ENCODE measurements at regions not wholly inside any gene's neighbourhood (a gene's known extent, or its start where the extent isn't known, plus 50 kb on each side); places are given as distances from the start of the nearest gene placed in this dataset.
"Not testable (repeated sequence)": the region's sequence is repeated elsewhere in the genome, so short reads cannot be mapped to it uniquely, and the experiment has no call there.

- in situ Hi-C loops (cut with HindIII; ENCODE audit: low pct_ligation_motif_present, low pct_unique_long_range_greater_than_20kb, low sequenced_read_pairs), result no loop called here
- no peak for DNase-seq
Observed at GRCh38 chr2:185979546-185980071, 241.0 kb downstream of the FSIP2 start.

GRCh38 chr2:185980944-185981343 lies 242.3 kb downstream of the FSIP2 start:
- in situ Hi-C loops (cut with HindIII; ENCODE audit: low pct_ligation_motif_present, low pct_unique_long_range_greater_than_20kb, low sequenced_read_pairs), result no loop called here
- no peak for DNase-seq

DNA sequence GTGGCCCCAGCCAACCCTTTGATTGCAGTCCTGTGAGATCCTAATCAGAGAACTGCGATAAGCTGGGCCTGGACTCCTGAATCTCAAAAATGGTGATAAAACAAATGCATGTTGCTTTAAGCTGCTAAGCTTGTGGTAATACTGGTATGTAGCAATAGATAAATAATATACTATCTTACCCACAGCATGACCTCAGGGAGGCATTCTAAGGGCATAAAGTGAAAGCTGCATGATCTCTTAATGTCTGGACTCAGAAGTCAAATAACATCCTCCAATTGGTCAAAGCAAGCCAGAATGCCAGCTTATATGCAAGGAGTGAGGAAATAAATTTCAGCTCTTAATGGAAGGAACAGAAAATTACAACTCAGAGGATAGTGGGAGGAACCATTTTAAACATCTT lies 246.1 kb downstream of the FSIP2 start:
- DNase-seq, result no peak
- in situ Hi-C loops (cut with HindIII; ENCODE audit: low pct_ligation_motif_present, low pct_unique_long_range_greater_than_20kb, low sequenced_read_pairs), result no loop called here

GRCh38 chr2:185988907-185989306 lies 250.3 kb downstream of the FSIP2 start:
- in situ Hi-C loops (cut with HindIII; ENCODE audit: low pct_ligation_motif_present, low pct_unique_long_range_greater_than_20kb, low sequenced_read_pairs); DNase-seq: not testable (repeated sequence)

- in situ Hi-C loops (cut with HindIII; ENCODE audit: low pct_ligation_motif_present, low pct_unique_long_range_greater_than_20kb, low sequenced_read_pairs), result no loop called here
- DNase-seq, result no peak
Observed at GRCh38 chr2:185990861-185991525, 252.4 kb downstream of the FSIP2 start.

GRCh38 chr2:185998562-185999070 lies 260.0 kb downstream of the FSIP2 start:
- in situ Hi-C loops (cut with HindIII; ENCODE audit: low pct_ligation_motif_present, low pct_unique_long_range_greater_than_20kb, low sequenced_read_pairs), result no loop called here
- no peak for DNase-seq

- in situ Hi-C loops (cut with HindIII; ENCODE audit: low pct_ligation_motif_present, low pct_unique_long_range_greater_than_20kb, low sequenced_read_pairs), result no loop called here
- no peak for DNase-seq
Observed at GRCh38 chr2:186009341-186009740, 270.7 kb downstream of the FSIP2 start.

- DNase-seq, result no peak
- in situ Hi-C loops (cut with HindIII; ENCODE audit: low pct_ligation_motif_present, low pct_unique_long_range_greater_than_20kb, low sequenced_read_pairs), result no loop called here
Observed at GRCh38 chr2:186017278-186017677, 278.7 kb downstream of the FSIP2 start.

- DNase-seq, result no peak
- in situ Hi-C loops (cut with HindIII; ENCODE audit: low pct_ligation_motif_present, low pct_unique_long_range_greater_than_20kb, low sequenced_read_pairs), result no loop called here
Observed at GRCh38 chr2:186024921-186025320, 286.3 kb downstream of the FSIP2 start.

DNA sequence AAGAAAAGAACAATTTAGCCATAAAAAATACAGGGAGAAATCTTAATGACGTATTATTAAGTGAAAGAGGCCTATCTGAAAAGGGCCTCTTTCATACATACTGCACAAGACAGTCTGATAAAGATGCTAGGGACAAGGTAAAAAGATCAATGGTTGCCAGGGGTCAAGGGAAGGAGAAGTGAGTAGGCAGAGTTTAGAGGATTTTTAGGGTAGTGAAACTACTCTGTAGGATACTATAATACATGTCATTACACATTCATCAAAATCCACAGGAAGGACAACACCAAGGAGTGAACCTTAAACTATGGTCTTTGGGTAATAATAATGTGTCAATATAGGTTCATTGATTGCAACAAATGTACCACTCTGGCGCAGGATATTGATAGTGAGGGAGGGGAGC lies 289.3 kb downstream of the FSIP2 start:
- no peak for DNase-seq
- in situ Hi-C loops (cut with HindIII; ENCODE audit: low pct_ligation_motif_present, low pct_unique_long_range_greater_than_20kb, low sequenced_read_pairs), result no loop called here

GRCh38 chr2:186031229-186031628 lies 292.6 kb downstream of the FSIP2 start:
- in situ Hi-C loops (cut with HindIII; ENCODE audit: low pct_ligation_motif_present, low pct_unique_long_range_greater_than_20kb, low sequenced_read_pairs), result no loop called here
- no peak for DNase-seq

- in situ Hi-C loops (cut with HindIII; ENCODE audit: low pct_ligation_motif_present, low pct_unique_long_range_greater_than_20kb, low sequenced_read_pairs), result no loop called here
- no peak for DNase-seq
Observed at GRCh38 chr2:186032102-186032738, 293.6 kb downstream of the FSIP2 start.

DNA sequence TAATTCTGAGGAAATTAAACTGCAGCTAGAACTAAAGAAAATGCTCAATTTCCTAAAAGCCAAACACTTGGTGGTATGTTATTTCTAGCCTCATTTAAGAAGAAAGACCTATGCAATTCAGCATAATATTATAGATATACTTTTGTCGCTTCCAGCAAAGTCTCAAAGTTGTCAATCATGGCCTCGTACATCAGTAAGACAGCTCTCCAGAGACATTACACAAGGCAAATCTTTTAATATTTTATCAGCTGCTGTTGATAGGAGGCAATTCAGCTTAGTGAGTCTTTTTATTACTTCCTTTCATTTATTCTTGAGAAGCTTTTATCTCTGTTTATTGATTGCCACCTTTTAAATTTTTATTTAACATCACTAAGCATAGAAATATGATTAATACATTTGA lies 294.3 kb downstream of the FSIP2 start:
- in situ Hi-C loops (cut with HindIII; ENCODE audit: low pct_ligation_motif_present, low pct_unique_long_range_greater_than_20kb, low sequenced_read_pairs), result no loop called here
- DNase-seq, result no peak

DNA sequence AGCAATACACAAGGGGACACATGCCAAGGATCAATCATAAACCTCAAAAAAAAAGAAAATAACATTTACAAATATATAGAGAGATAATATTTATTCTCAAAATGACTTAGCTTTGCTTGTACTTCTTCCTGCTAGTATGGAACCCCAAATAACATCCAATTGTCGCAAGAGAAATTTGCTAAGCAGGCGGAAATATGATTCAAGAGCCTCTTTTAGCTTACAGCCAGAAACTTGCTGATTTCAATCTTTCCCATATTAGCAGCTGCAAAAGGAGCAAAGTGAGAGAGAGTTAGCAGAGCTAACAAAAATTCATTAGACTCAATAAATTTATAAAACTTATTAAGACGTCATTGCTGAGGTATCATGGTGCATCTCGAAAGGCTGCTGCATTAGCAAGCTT lies 294.9 kb downstream of the FSIP2 start:
- in situ Hi-C loops (cut with HindIII; ENCODE audit: low pct_ligation_motif_present, low pct_unique_long_range_greater_than_20kb, low sequenced_read_pairs), result no loop called here
- no peak for DNase-seq

DNA sequence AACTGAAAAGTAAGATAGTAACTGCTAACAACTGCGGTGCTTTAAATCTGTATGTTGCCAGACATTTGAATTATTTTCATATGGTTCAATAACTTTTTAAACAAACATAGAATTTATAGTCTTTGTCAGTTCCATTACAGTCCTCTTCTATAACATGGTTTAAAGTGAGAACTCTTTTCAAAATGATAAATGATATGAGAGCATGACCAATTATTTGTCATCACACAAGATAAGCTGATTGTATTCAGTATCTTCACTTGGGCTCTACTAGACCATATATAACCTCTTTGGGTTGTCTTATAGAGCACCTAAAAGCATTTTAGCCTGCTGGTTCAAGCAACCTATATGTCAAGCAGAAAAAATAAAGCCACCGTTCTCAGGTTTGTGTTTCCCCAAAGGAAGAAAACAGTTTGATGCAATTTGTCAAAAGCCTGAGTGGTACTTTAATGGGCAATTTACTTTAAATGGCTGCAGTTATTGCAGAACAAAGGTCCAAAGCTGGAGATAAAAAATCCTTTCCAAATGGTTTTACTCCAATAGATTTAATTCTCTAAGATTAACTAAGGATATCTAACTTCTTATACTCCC lies 298.4 kb downstream of the FSIP2 start:
- in situ Hi-C loops (cut with HindIII; ENCODE audit: low pct_ligation_motif_present, low pct_unique_long_range_greater_than_20kb, low sequenced_read_pairs), result no loop called here
- no peak for DNase-seq

- in situ Hi-C loops (cut with HindIII; ENCODE audit: low pct_ligation_motif_present, low pct_unique_long_range_greater_than_20kb, low sequenced_read_pairs), result no loop called here
- no peak for DNase-seq
Observed at GRCh38 chr2:186042207-186043028, 303.8 kb downstream of the FSIP2 start.

GRCh38 chr2:186044761-186045160 lies 306.2 kb downstream of the FSIP2 start:
- no peak for DNase-seq
- in situ Hi-C loops (cut with HindIII; ENCODE audit: low pct_ligation_motif_present, low pct_unique_long_range_greater_than_20kb, low sequenced_read_pairs), result no loop called here

- in situ Hi-C loops (cut with HindIII; ENCODE audit: low pct_ligation_motif_present, low pct_unique_long_range_greater_than_20kb, low sequenced_read_pairs), result no loop called here
- DNase-seq, result no peak
Observed at GRCh38 chr2:186052930-186053329, 314.3 kb downstream of the FSIP2 start.

- no peak for DNase-seq
- in situ Hi-C loops (cut with HindIII; ENCODE audit: low pct_ligation_motif_present, low pct_unique_long_range_greater_than_20kb, low sequenced_read_pairs), result no loop called here
Observed at GRCh38 chr2:186058614-186059013, 320.0 kb downstream of the FSIP2 start.

All from ACHN (cell line).